GM23248 (cell line): ENCODE measurements at regions not wholly inside any gene's neighbourhood (a gene's known extent, or its start where the extent isn't known, plus 50 kb on each side); places are given as distances from the start of the nearest gene placed in this dataset.

ENCODE experiments used
- EZH2 ChIP-seq: fragments of 200-600 bp; sonication (generic); IDR thresholded peaks from 2 replicates; pipeline ENCODE4 v1.6.1; 2018; ENCODE audit warnings: antibody characterized with exemption, mild to moderate bottlenecking; ENCODE audit not compliant: insufficient read depth, poor library complexity, severe bottlenecking
- EZH2phosphoT487 ChIP-seq: fragments of 200-600 bp; sonication (generic); IDR thresholded peaks from 2 replicates; pipeline ENCODE4 v1.6.1; 2018; ENCODE audit warnings: antibody characterized with exemption, moderate library complexity, mild to moderate bottlenecking, low read depth; ENCODE audit not compliant: insufficient read depth

- TF ChIP-seq EZH2 (no peak), EZH2phosphoT487 (no peak)
Observed at GRCh38 chr4:181323061-181323460, 920.1 kb upstream of the TENM3 start.
